IPS-15b (cell line): ENCODE measurements at regions not wholly inside any gene's neighbourhood (a gene's known extent, or its start where the extent isn't known, plus 50 kb on each side); places are given as distances from the start of the nearest gene placed in this dataset.
"Not testable (repeated sequence)": the region's sequence is repeated elsewhere in the genome, so short reads cannot be mapped to it uniquely, and the experiment has no call there.

Experiments used
- H3K27me3 ChIP-seq: one replicate; pipeline ENCODE4 v1.6.1; 2013; ENCODE audit warnings: low read length; ENCODE audit not compliant: control insufficient read depth, insufficient read depth
- H3K36me3 ChIP-seq: one replicate; pipeline ENCODE4 v1.6.1; 2013; ENCODE audit warnings: low read length; ENCODE audit not compliant: control insufficient read depth, insufficient read depth
- H3K4me1 ChIP-seq: one replicate; pipeline ENCODE4 v1.6.1; 2013; ENCODE audit warnings: mild to moderate bottlenecking, low read length; ENCODE audit not compliant: control insufficient read depth, insufficient read depth
- H3K4me3 ChIP-seq: one replicate; pipeline ENCODE4 v1.5.1; 2013; ENCODE audit warnings: low read depth, low read length
- H3K9ac ChIP-seq: one replicate; pipeline ENCODE4 v1.6.1; 2013; ENCODE audit warnings: low read depth, mild to moderate bottlenecking, low read length
- H3K9me3 ChIP-seq: one replicate; pipeline ENCODE4 v1.6.1; 2013; ENCODE audit warnings: mild to moderate bottlenecking, low read length; ENCODE audit not compliant: control insufficient read depth, insufficient read depth

- H3K36me3 ChIP-seq = not testable (repeated sequence)
These were observed 61.1 kb downstream of the DEFB131A start for GRCh38 chr4:9505341-9505740.

DNA sequence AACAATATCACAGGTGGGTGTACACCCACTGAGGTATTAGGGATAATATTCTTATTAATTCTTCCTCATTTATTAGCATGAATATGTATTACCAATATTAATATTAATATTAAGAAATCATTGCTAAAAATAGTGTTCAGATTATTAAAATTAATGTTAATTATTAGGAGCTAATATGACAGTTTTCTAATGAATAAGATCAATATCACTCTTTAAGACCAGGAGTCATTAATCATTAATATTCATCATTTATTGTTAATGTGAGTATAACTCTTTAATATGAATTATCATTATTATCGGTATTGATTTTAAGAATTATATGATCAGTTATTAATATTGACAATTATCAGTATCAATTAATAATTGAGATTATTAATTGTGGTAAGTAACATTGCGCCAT is 62.5 kb downstream of the DEFB131A start:
- H3K36me3 ChIP-seq, H3K9ac ChIP-seq: not testable (repeated sequence)

More at GRCh38 chr4:9505341-9505740, 61.1 kb downstream of the DEFB131A start:
- H3K4me3 ChIP-seq, H3K27me3 ChIP-seq, H3K9ac ChIP-seq, H3K4me1 ChIP-seq, H3K9me3 ChIP-seq: not testable (repeated sequence)

GRCh38 chr4:9512941-9513340 is 68.7 kb downstream of the DEFB131A start:
- not testable (repeated sequence) for H3K9me3 ChIP-seq, H3K36me3 ChIP-seq, H3K4me1 ChIP-seq, H3K9ac ChIP-seq, H3K27me3 ChIP-seq, H3K4me3 ChIP-seq

More for the DNA sequence above, 62.5 kb downstream of the DEFB131A start:
- H3K4me1 ChIP-seq, H3K4me3 ChIP-seq, H3K9me3 ChIP-seq, H3K27me3 ChIP-seq: not testable (repeated sequence)

- not testable (repeated sequence) for H3K27me3 ChIP-seq, H3K9ac ChIP-seq, H3K9me3 ChIP-seq, H3K36me3 ChIP-seq, H3K4me1 ChIP-seq, H3K4me3 ChIP-seq
These were observed 75.4 kb downstream of the DEFB131A start for GRCh38 chr4:9519631-9520030.

GRCh38 chr4:9522903-9523302 is 78.7 kb downstream of the DEFB131A start:
- not testable (repeated sequence) for H3K9ac ChIP-seq

GRCh38 chr4:9524406-9524805 is 80.2 kb downstream of the DEFB131A start:
- not testable (repeated sequence) for H3K4me1 ChIP-seq, H3K9me3 ChIP-seq, H3K4me3 ChIP-seq, H3K36me3 ChIP-seq, H3K27me3 ChIP-seq, H3K9ac ChIP-seq

More at GRCh38 chr4:9522903-9523302, 78.7 kb downstream of the DEFB131A start:
- not testable (repeated sequence) for H3K36me3 ChIP-seq, H3K27me3 ChIP-seq, H3K9me3 ChIP-seq, H3K4me3 ChIP-seq, H3K4me1 ChIP-seq

GRCh38 chr4:9532134-9532862 is 88.1 kb downstream of the DEFB131A start:
- not testable (repeated sequence) for H3K4me1 ChIP-seq, H3K9me3 ChIP-seq, H3K27me3 ChIP-seq, H3K36me3 ChIP-seq
- peak overlapping the region; percentile 65 for H3K9ac ChIP-seq
- peak overlapping the region; percentile 59 for H3K4me3 ChIP-seq

DNA sequence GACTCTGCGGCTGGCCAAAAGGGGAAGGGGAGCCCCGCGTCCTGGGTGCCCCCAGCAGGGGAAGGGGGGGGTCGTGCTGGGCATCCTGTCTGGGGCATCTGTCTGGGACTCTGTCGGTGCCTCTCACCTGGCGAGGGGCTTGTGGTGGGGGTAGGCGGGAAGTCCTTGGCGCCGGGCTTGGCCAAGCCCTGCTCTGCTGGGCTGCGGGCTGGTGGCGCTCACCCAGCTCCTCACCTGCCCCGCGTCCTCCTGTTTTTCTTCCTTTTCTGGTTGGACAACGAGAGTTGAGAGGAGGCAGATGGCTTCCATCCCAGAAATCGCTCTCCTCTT is 88.6 kb downstream of the DEFB131A start:
- H3K4me1 ChIP-seq, H3K36me3 ChIP-seq, H3K27me3 ChIP-seq, H3K9me3 ChIP-seq: not testable (repeated sequence)
- peak overlapping the region; percentile 59 for H3K4me3 ChIP-seq
- peak overlapping the region; percentile 65 for H3K9ac ChIP-seq

GRCh38 chr4:9537101-9537500 is 92.9 kb downstream of the DEFB131A start:
- not testable (repeated sequence) for H3K27me3 ChIP-seq, H3K36me3 ChIP-seq, H3K4me1 ChIP-seq, H3K9me3 ChIP-seq, H3K9ac ChIP-seq, H3K4me3 ChIP-seq

DNA sequence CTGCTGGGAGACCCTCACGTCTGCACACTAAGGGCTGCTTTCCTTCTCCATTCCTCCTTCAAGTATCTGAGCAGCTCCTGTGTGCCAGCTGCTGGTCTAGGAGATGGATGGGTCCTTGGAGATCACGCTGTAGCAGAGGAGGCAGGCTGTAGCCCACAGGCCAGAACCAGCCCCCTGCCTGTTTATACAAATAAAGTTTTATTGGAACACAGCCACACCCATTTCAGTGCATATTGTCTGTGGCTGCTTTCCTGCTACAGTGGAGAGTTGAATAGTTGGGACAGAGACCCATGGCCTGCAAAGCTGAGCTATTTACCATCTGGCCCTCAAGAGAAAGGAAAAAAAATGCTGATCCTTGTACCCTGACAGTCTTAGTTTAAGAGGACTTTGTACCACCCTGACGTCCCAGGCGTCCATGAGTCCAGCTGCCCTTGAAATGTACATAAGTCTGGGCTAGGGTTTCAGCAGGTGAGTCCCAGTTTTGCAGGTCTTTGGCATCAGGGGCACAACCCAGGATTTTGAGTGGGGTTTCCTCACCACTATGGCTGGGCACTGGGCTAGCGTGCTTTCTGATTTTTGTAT is 95.8 kb downstream of the DEFB131A start:
- H3K9ac ChIP-seq, H3K4me1 ChIP-seq, H3K9me3 ChIP-seq: not testable (repeated sequence)

GRCh38 chr4:9541388-9541915 is 97.2 kb downstream of the DEFB131A start:
- H3K4me1 ChIP-seq, H3K27me3 ChIP-seq, H3K9me3 ChIP-seq, H3K4me3 ChIP-seq, H3K9ac ChIP-seq, H3K36me3 ChIP-seq: not testable (repeated sequence)

More for the DNA sequence above, 95.8 kb downstream of the DEFB131A start:
- H3K27me3 ChIP-seq, H3K36me3 ChIP-seq, H3K4me3 ChIP-seq: not testable (repeated sequence)

DNA sequence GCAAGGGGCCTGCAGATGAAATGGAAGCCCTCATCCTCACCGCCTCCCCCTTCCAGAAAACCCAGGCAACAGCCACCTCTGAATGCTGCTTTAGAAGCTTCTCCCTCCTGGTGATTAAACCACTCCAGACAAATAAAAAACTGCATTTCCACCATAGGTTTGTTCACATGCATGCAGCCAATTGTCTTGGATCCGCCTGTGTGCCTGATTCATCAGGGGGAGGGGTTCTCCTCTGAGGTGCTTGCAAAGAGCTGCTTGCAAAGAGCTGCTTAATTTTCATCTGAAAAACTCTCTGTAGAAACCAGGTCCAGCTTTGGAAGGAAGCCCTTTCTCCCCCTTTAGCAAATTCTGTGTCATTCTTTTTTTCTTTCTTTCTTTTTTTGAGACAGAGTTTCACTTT is 100.6 kb downstream of the DEFB131A start:
- H3K27me3 ChIP-seq, H3K36me3 ChIP-seq, H3K9me3 ChIP-seq, H3K4me1 ChIP-seq, H3K4me3 ChIP-seq, H3K9ac ChIP-seq: not testable (repeated sequence)
